ENCODE measurements at regions not wholly inside any gene's neighbourhood (a gene's known extent, or its start where the extent isn't known, plus 50 kb on each side); places are given as distances from the start of the nearest gene placed in this dataset.
A peak's percentile ranks its signal among the peaks of the same experiment; 100 is the strongest.
"Not testable (repeated sequence)": the region's sequence is repeated elsewhere in the genome, so short reads cannot be mapped to it uniquely, and the experiment has no call there.

- H3K4me3 Mint-ChIP-seq: no peak overlapping the region
- no peak overlapping the region for H3K27ac Mint-ChIP-seq
- peaks cover 0 to 7% of the 10 kb centered on the region in 2 donors for H3K9me3 Mint-ChIP-seq
- ATAC-seq: no peak
- H3K4me1 Mint-ChIP-seq: no peaks in the 10 kb centered on the region
- DNase-seq: no peak
- no peaks in the 10 kb centered on the region for H3K27me3 Mint-ChIP-seq
Measured at GRCh38 chr2:83908750-83909149, 550.3 kb downstream of the SUCLG1 start.

- Mint-ChIP-seq H3K4me3 (no peak overlapping the region), H3K4me1 (no peaks in the 10 kb centered on the region), H3K27ac (no peak overlapping the region), H3K27me3 (no peaks in the 10 kb centered on the region), H3K9me3 (no peaks in the 10 kb centered on the region)
- no peak for DNase-seq
- ATAC-seq: no peak
Measured at GRCh38 chr2:83901317-83901716, 557.8 kb downstream of the SUCLG1 start.

- Mint-ChIP-seq H3K27ac (no peak overlapping the region), H3K4me1 (no peaks in the 10 kb centered on the region), H3K4me3 (no peak overlapping the region), H3K9me3 (no peaks in the 10 kb centered on the region), H3K27me3 (no peaks in the 10 kb centered on the region)
- ATAC-seq: no peak
- no peak for DNase-seq
Measured at GRCh38 chr2:83900862-83901261, 558.2 kb downstream of the SUCLG1 start.

- H3K27ac Mint-ChIP-seq: no peak overlapping the region
- H3K4me1 Mint-ChIP-seq: no peaks in the 10 kb centered on the region
- no peak overlapping the region for H3K4me3 Mint-ChIP-seq
- H3K9me3 Mint-ChIP-seq: no peaks in the 10 kb centered on the region
- H3K27me3 Mint-ChIP-seq: no peaks in the 10 kb centered on the region
- DNase-seq (no peak), ATAC-seq (no peak)
Measured at GRCh38 chr2:83899271-83899670, 559.8 kb downstream of the SUCLG1 start.

DNA sequence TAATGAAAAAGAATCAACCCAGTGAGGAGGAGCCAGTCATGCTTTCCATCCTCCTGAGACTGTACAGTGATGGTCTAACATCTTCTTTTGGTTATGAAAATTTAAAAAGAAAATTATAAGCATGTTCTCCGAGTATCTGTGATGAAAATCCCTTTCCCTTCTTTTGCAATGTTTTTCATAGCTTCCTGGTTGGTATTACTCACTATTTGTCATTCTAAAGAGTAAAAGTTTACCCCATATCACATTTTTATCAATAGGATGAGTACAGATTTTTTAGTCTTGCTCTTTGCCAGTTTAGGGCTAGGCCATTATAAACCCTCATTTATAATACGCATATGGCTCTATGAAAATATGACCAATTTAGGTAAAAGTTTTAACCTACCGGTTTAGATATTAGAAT, 564.1 kb downstream of the SUCLG1 start:
- ATAC-seq (no peak), DNase-seq (no peak)

GRCh38 chr2:83887757-83888156, 571.3 kb downstream of the SUCLG1 start:
- H3K27me3 Mint-ChIP-seq: no peaks in the 10 kb centered on the region
- ATAC-seq: no peak

More for the DNA sequence above, 564.1 kb downstream of the SUCLG1 start:
- Mint-ChIP-seq H3K4me3 (no peak overlapping the region), H3K9me3 (no peaks in the 10 kb centered on the region), H3K27ac (no peak overlapping the region), H3K4me1 (no peaks in the 10 kb centered on the region), H3K27me3 (no peaks in the 10 kb centered on the region)

GRCh38 chr2:83879127-83879526, 580.0 kb downstream of the SUCLG1 start:
- H3K27ac Mint-ChIP-seq: no peak overlapping the region
- H3K27me3 Mint-ChIP-seq: no peaks in the 10 kb centered on the region
- H3K4me3 Mint-ChIP-seq: no peak overlapping the region
- ATAC-seq (no peak), DNase-seq (no peak)
- no peaks in the 10 kb centered on the region for H3K4me1 Mint-ChIP-seq
- H3K9me3 Mint-ChIP-seq: peaks cover 12 to 49% of the 10 kb centered on the region in 2 donors

More at GRCh38 chr2:83887757-83888156, 571.3 kb downstream of the SUCLG1 start:
- no peak for DNase-seq
- H3K4me1 Mint-ChIP-seq: no peaks in the 10 kb centered on the region
- H3K27ac Mint-ChIP-seq: no peak overlapping the region
- H3K4me3 Mint-ChIP-seq: no peak overlapping the region
- no peaks in the 10 kb centered on the region for H3K9me3 Mint-ChIP-seq

- not testable (repeated sequence) for H3K4me1 Mint-ChIP-seq, H3K4me3 Mint-ChIP-seq, H3K27ac Mint-ChIP-seq, DNase-seq, ATAC-seq, H3K27me3 Mint-ChIP-seq
- H3K9me3 Mint-ChIP-seq: peaks cover 12 to 58% of the 10 kb centered on the region in 2 donors
Measured at GRCh38 chr2:83877261-83877660, 581.8 kb downstream of the SUCLG1 start.

DNA sequence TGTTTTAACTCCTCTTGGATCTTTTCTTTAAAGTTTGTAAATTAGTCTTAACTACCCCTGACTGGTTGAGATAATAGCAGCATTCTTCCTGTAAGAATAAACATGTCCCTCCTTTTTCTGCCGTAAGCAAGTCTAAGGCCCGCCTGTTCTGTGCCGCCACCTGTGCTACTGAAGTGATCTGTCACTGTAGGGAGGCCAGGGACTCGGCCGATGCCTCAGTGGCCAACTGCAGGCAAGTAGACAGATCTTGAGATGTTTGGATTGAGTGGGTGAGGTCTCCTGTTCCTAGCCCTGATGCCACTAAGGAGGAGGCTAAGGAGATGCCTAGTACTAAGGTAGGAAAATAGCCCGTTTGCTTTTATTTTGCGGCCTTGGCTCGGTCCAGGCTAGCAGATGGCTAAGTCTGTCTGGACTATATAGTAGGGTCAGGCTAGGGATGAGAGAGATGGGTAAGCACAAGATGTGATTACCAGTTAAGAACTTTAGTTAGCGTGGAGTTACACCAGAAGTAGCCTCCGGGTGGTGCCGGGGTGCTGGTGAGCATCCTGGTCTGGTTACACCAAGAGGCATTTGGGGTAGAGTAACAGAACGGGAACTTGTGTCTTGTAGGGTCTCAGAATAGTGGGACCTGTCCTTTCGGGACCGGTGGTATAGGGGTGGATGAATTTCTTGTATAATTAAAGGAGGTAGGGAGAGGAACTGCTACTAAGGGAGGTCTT, 584.2 kb downstream of the SUCLG1 start:
- no peak overlapping the region for H3K4me3 Mint-ChIP-seq
- no peaks in the 10 kb centered on the region for H3K27me3 Mint-ChIP-seq
- ATAC-seq (no peak), DNase-seq (no peak)
- no peaks in the 10 kb centered on the region for H3K4me1 Mint-ChIP-seq
- H3K9me3 Mint-ChIP-seq: peaks cover 12 to 58% of the 10 kb centered on the region in 2 donors
- no peak overlapping the region for H3K27ac Mint-ChIP-seq

GRCh38 chr2:83874066-83874465, 585.0 kb downstream of the SUCLG1 start:
- H3K4me1 Mint-ChIP-seq: no peaks in the 10 kb centered on the region
- no peak overlapping the region for H3K4me3 Mint-ChIP-seq
- ATAC-seq (no peak), DNase-seq (no peak)
- H3K27ac Mint-ChIP-seq: peak overlapping the region in 1 of 2 donors; percentile 9
- peaks cover 12 to 54% of the 10 kb centered on the region in 2 donors for H3K9me3 Mint-ChIP-seq
- no peaks in the 10 kb centered on the region for H3K27me3 Mint-ChIP-seq

DNA sequence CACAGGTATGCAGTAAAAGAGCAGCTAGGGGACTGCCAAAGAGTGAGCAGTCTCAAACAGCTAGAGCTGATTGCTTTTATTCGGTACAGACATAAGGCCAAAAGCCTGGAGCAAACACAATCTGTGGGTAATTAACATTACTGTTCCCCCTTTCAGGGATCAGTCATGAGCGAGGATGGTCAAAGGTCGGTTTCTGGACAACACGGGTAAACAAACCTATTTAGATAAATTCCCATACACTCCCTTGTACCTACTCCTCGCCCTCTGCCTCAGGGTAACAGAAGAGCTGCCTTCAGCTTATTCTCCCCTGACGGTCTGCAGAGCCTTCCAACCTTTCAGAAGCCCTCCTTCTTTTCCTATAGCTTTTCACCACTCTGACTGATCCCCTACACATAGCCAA, 586.0 kb downstream of the SUCLG1 start:
- Mint-ChIP-seq H3K27ac (peak overlapping the region in 1 of 2 donors; percentile 5), H3K4me3 (no peak overlapping the region), H3K4me1 (no peaks in the 10 kb centered on the region), H3K9me3 (peaks cover 12 to 44% of the 10 kb centered on the region in 2 donors), H3K27me3 (no peaks in the 10 kb centered on the region)
- no peak for DNase-seq
- no peak for ATAC-seq

GRCh38 chr2:83866211-83866610, 592.9 kb downstream of the SUCLG1 start:
- no peaks in the 10 kb centered on the region for H3K4me1 Mint-ChIP-seq
- H3K27me3 Mint-ChIP-seq: no peaks in the 10 kb centered on the region
- DNase-seq: no peak
- ATAC-seq: no peak
- H3K4me3 Mint-ChIP-seq: no peak overlapping the region
- H3K27ac Mint-ChIP-seq: no peak overlapping the region
- no peaks in the 10 kb centered on the region for H3K9me3 Mint-ChIP-seq

DNA sequence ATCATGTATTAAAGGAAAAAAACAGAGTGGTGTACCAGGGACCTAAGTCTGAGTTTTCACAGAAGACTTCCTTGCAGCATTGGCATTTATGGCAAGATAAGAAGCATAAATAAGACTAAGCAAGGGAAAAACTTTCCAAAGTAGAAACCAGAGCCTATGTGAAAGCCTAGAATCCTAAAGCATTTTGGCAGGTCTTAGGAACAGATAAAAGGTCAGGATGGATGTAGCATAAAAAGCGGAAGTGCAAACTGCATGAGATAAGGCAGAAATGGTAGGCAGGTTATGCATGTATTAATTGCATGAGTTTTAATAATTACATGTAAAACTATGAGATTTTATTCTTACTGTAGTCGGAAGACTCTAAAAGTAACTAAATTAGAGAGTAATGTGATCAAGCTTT, 596.5 kb downstream of the SUCLG1 start:
- Mint-ChIP-seq H3K27me3 (no peaks in the 10 kb centered on the region), H3K27ac (no peak overlapping the region), H3K9me3 (no peaks in the 10 kb centered on the region)

DNA sequence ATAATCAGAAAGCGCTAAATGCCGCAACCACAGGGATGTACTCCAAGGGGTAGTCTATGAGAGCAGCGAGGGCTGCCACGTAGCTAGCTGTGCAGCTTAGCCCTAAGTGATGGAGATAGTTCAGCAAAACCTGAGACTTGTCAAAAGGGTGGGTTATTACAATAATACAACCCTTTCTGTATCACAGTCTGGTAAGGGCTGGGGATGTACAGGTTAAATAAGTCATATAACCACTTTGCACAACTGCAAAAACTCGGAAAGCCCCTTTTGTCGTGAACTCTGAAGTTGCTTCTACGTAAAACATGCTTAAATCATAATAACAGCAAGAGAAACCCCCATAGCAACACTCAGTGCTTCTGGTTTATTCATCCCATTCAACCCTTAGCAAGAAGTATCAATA, 598.8 kb downstream of the SUCLG1 start:
- Mint-ChIP-seq H3K4me1 (no peaks in the 10 kb centered on the region), H3K9me3 (no peaks in the 10 kb centered on the region), H3K27me3 (no peaks in the 10 kb centered on the region), H3K4me3 (no peak overlapping the region), H3K27ac (no peak overlapping the region)
- ATAC-seq: no peak
- DNase-seq: no peak

More for the DNA sequence above, 596.5 kb downstream of the SUCLG1 start:
- H3K4me3 Mint-ChIP-seq: no peak overlapping the region
- DNase-seq (no peak), ATAC-seq (no peak)
- no peaks in the 10 kb centered on the region for H3K4me1 Mint-ChIP-seq

GRCh38 chr2:83859553-83859952, 599.5 kb downstream of the SUCLG1 start:
- Mint-ChIP-seq H3K4me1 (no peaks in the 10 kb centered on the region), H3K9me3 (no peaks in the 10 kb centered on the region), H3K27ac (no peak overlapping the region), H3K27me3 (no peaks in the 10 kb centered on the region), H3K4me3 (no peak overlapping the region)
- ATAC-seq: no peak
- DNase-seq: no peak

DNA sequence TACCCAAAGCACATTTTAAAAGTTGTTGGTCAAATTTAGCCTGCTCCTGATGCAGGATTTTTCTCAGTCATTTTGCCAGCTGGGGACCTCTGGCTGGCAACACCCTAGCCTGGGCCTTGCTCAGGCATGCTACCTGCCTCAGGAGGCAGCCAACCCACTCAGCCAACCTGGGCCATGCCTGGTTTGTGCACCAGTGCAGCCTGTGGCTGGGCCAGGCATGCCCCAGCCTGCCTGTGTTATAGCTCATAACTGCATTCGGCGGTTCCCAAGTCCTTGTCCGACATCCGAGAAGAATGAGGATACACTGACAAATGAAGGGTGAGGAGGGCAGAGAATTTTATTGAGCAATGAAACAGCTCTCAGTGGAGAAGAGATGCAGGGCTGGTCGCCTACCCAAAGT, 608.0 kb downstream of the SUCLG1 start:
- Mint-ChIP-seq H3K4me3 (no peak overlapping the region), H3K27me3 (no peaks in the 10 kb centered on the region), H3K27ac (no peak overlapping the region), H3K4me1 (no peaks in the 10 kb centered on the region), H3K9me3 (peaks cover 0 to 5% of the 10 kb centered on the region in 2 donors)
- DNase-seq (no peak), ATAC-seq (no peak)

All from stimulated activated naive CD8-positive, alpha-beta T cell treated with anti-CD3 and anti-CD28 coated beads, Interleukin-15, amount 100 ng/mL, for 72 hours (primary cell).